ENCODE measurements at regions not wholly inside any gene's neighbourhood (a gene's known extent, or its start where the extent isn't known, plus 50 kb on each side); places are given as distances from the start of the nearest gene placed in this dataset.
"Not testable (repeated sequence)": the region's sequence is repeated elsewhere in the genome, so short reads cannot be mapped to it uniquely, and the experiment has no call there.

DNA sequence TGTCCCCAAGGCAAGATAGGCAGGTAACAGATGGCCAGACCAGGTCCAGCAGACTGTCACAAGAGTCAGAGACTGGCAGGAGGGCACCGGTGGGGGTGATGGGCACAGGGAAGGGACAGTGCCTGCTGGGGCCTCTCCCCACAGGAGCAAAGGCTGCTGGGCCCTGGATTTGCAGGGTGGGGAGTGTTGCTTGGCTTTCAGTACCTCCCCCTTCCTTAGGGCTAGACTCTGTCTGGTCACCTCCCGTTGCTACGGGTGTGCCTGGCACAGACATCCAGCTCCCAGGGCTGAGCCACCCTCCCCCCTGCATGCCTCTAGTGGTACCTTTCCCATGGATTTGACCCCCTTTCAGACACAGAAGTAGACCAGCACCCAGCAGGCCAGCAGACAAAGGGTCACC, 205.7 kb upstream of the TP53TG3 start:
- H2AFZ ChIP-seq (ENCODE audit: low read depth, low read length, poor library complexity, severe bottlenecking); H3K4me1 ChIP-seq (ENCODE audit: control insufficient read depth in 1 of 2, insufficient read depth in 2 of 2, low read length in 2 of 2); BruUV-seq (replicated peaks); H3K79me2 ChIP-seq (ENCODE audit: insufficient read depth, low read length); H3K4me2 ChIP-seq (ENCODE audit: low read length); ATAC-seq; POLR2A ChIA-PET; H3K27me3 ChIP-seq (ENCODE audit: insufficient read depth, low read length); DNase-seq (ENCODE audit: low read depth, low spot score); CTCF ChIA-PET; H4K20me1 ChIP-seq (ENCODE audit: insufficient read depth); H3K27ac ChIP-seq (ENCODE audit: low read depth, low read length); H3K4me3 ChIP-seq (replicated peaks in 1 of 2; ENCODE audit: low read depth in 1 of 2, low read length in 2 of 2); H3K9me2 ChIP-seq (ENCODE audit: insufficient read depth); intact Hi-C loops (cut with micrococcal nuclease); H3K36me3 ChIP-seq (ENCODE audit: control insufficient read depth in 1 of 2, insufficient read depth in 2 of 2, low read length in 2 of 2); H3K9ac ChIP-seq (ENCODE audit: low read length); H3K9me3 ChIP-seq (ENCODE audit: control insufficient read depth in 1 of 2, insufficient read depth in 1 of 2, low read depth in 1 of 2, low read length in 2 of 2); RAD21 ChIA-PET (ENCODE audit: low non-redundant PET in 1 of 2, low total read pairs in 2 of 2, uncharacterized antibody in 2 of 2, unreplicated experiment in 2 of 2): not testable (repeated sequence)

DNA sequence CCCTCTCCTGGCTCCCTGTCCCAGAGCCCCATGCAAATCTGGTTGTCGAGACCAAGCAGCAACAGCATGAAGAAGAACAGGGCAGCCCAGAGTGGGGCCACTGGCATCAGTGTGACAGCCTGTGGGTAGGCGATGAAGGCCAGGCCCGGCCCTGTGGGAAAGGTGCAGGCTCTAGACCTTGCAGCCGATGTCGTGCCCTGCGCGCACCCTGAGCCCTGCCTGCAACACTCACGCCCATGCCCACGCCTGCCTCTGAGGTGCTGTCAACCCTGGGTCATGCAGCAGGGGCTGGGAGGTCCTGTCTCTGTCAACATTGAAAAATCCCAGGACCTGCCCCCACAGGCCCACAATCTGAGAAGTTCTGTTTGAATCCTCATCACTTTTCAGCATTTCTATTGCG, 204.0 kb upstream of the TP53TG3 start:
- POLR2A ChIA-PET; H2AFZ ChIP-seq (ENCODE audit: low read depth, low read length, poor library complexity, severe bottlenecking); H3K9me2 ChIP-seq (ENCODE audit: insufficient read depth); H3K4me2 ChIP-seq (ENCODE audit: low read length); intact Hi-C loops (cut with micrococcal nuclease); H3K9ac ChIP-seq (ENCODE audit: low read length); H3K4me3 ChIP-seq (replicated peaks in 1 of 2; ENCODE audit: low read depth in 1 of 2, low read length in 2 of 2); H3K4me1 ChIP-seq (ENCODE audit: control insufficient read depth in 1 of 2, insufficient read depth in 2 of 2, low read length in 2 of 2); BruUV-seq (replicated peaks); RAD21 ChIA-PET (ENCODE audit: low non-redundant PET in 1 of 2, low total read pairs in 2 of 2, uncharacterized antibody in 2 of 2, unreplicated experiment in 2 of 2); H3K36me3 ChIP-seq (ENCODE audit: control insufficient read depth in 1 of 2, insufficient read depth in 2 of 2, low read length in 2 of 2); H4K20me1 ChIP-seq (ENCODE audit: insufficient read depth); H3K9me3 ChIP-seq (ENCODE audit: control insufficient read depth in 1 of 2, insufficient read depth in 1 of 2, low read depth in 1 of 2, low read length in 2 of 2); CTCF ChIA-PET; H3K79me2 ChIP-seq (ENCODE audit: insufficient read depth, low read length); H3K27ac ChIP-seq (ENCODE audit: low read depth, low read length); H3K27me3 ChIP-seq (ENCODE audit: insufficient read depth, low read length); DNase-seq (ENCODE audit: low read depth, low spot score); ATAC-seq: not testable (repeated sequence)

GRCh38 chr16:32876718-32877117, 200.8 kb upstream of the TP53TG3 start:
- H3K36me3 ChIP-seq (ENCODE audit: control insufficient read depth in 1 of 2, insufficient read depth in 2 of 2, low read length in 2 of 2); CTCF ChIA-PET; H3K4me2 ChIP-seq (ENCODE audit: low read length); H3K9me3 ChIP-seq (ENCODE audit: control insufficient read depth in 1 of 2, insufficient read depth in 1 of 2, low read depth in 1 of 2, low read length in 2 of 2); BruUV-seq (replicated peaks); POLR2A ChIA-PET; H3K4me1 ChIP-seq (ENCODE audit: control insufficient read depth in 1 of 2, insufficient read depth in 2 of 2, low read length in 2 of 2); H3K79me2 ChIP-seq (ENCODE audit: insufficient read depth, low read length); RAD21 ChIA-PET (ENCODE audit: low non-redundant PET in 1 of 2, low total read pairs in 2 of 2, uncharacterized antibody in 2 of 2, unreplicated experiment in 2 of 2); H3K4me3 ChIP-seq (replicated peaks in 1 of 2; ENCODE audit: low read depth in 1 of 2, low read length in 2 of 2); H2AFZ ChIP-seq (ENCODE audit: low read depth, low read length, poor library complexity, severe bottlenecking); intact Hi-C loops (cut with micrococcal nuclease); H3K27me3 ChIP-seq (ENCODE audit: insufficient read depth, low read length); DNase-seq (ENCODE audit: low read depth, low spot score); H4K20me1 ChIP-seq (ENCODE audit: insufficient read depth); ATAC-seq; H3K9me2 ChIP-seq (ENCODE audit: insufficient read depth); H3K9ac ChIP-seq (ENCODE audit: low read length); H3K27ac ChIP-seq (ENCODE audit: low read depth, low read length): not testable (repeated sequence)

- H2AFZ ChIP-seq (ENCODE audit: low read depth, low read length, poor library complexity, severe bottlenecking); H3K27me3 ChIP-seq (ENCODE audit: insufficient read depth, low read length); H4K20me1 ChIP-seq (ENCODE audit: insufficient read depth); POLR2A ChIA-PET; RAD21 ChIA-PET (ENCODE audit: low non-redundant PET in 1 of 2, low total read pairs in 2 of 2, uncharacterized antibody in 2 of 2, unreplicated experiment in 2 of 2); ATAC-seq; H3K9ac ChIP-seq (ENCODE audit: low read length); H3K9me2 ChIP-seq (ENCODE audit: insufficient read depth); CTCF ChIA-PET; H3K79me2 ChIP-seq (ENCODE audit: insufficient read depth, low read length); H3K36me3 ChIP-seq (ENCODE audit: control insufficient read depth in 1 of 2, insufficient read depth in 2 of 2, low read length in 2 of 2); H3K27ac ChIP-seq (ENCODE audit: low read depth, low read length); BruUV-seq (replicated peaks); intact Hi-C loops (cut with micrococcal nuclease); DNase-seq (ENCODE audit: low read depth, low spot score); H3K9me3 ChIP-seq (ENCODE audit: control insufficient read depth in 1 of 2, insufficient read depth in 1 of 2, low read depth in 1 of 2, low read length in 2 of 2); H3K4me3 ChIP-seq (replicated peaks in 1 of 2; ENCODE audit: low read depth in 1 of 2, low read length in 2 of 2); H3K4me2 ChIP-seq (ENCODE audit: low read length); H3K4me1 ChIP-seq (ENCODE audit: control insufficient read depth in 1 of 2, insufficient read depth in 2 of 2, low read length in 2 of 2): not testable (repeated sequence)
These were observed 197.8 kb upstream of the TP53TG3 start for GRCh38 chr16:32873783-32874182.

DNA sequence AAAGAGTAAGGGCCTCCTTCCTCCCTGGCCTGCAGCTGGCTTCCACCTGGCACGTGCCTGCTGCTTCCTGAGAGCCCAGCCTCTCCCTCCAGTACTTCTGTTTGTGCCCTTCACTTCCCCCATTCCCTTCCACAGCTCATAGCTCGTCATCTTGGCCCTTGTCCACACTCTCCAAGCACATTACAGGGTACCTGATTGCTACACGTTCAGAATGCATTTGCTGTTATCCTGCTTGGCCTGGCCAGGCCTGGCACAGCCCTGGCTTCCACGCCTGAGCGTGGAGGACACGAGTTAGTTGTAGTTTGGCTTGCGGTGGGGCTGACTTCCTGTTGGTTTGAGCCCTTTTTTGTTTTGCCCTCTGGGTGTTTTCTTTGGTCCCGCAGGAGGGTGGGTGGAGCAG, 197.2 kb upstream of the TP53TG3 start:
- H3K9ac ChIP-seq (ENCODE audit: low read length); H3K4me2 ChIP-seq (ENCODE audit: low read length); H4K20me1 ChIP-seq (ENCODE audit: insufficient read depth); H3K27ac ChIP-seq (ENCODE audit: low read depth, low read length); H3K9me3 ChIP-seq (ENCODE audit: control insufficient read depth in 1 of 2, insufficient read depth in 1 of 2, low read depth in 1 of 2, low read length in 2 of 2); intact Hi-C loops (cut with micrococcal nuclease); CTCF ChIA-PET; H3K27me3 ChIP-seq (ENCODE audit: insufficient read depth, low read length); H3K9me2 ChIP-seq (ENCODE audit: insufficient read depth); H2AFZ ChIP-seq (ENCODE audit: low read depth, low read length, poor library complexity, severe bottlenecking); H3K36me3 ChIP-seq (ENCODE audit: control insufficient read depth in 1 of 2, insufficient read depth in 2 of 2, low read length in 2 of 2); H3K4me1 ChIP-seq (ENCODE audit: control insufficient read depth in 1 of 2, insufficient read depth in 2 of 2, low read length in 2 of 2); RAD21 ChIA-PET (ENCODE audit: low non-redundant PET in 1 of 2, low total read pairs in 2 of 2, uncharacterized antibody in 2 of 2, unreplicated experiment in 2 of 2); DNase-seq (ENCODE audit: low read depth, low spot score); H3K4me3 ChIP-seq (replicated peaks in 1 of 2; ENCODE audit: low read depth in 1 of 2, low read length in 2 of 2); ATAC-seq; POLR2A ChIA-PET; H3K79me2 ChIP-seq (ENCODE audit: insufficient read depth, low read length); BruUV-seq (replicated peaks): not testable (repeated sequence)

Data from HCT116 (cell line).